ENCODE measurements at regions not wholly inside any gene's neighbourhood (a gene's known extent, or its start where the extent isn't known, plus 50 kb on each side); places are given as distances from the start of the nearest gene placed in this dataset.

DNA sequence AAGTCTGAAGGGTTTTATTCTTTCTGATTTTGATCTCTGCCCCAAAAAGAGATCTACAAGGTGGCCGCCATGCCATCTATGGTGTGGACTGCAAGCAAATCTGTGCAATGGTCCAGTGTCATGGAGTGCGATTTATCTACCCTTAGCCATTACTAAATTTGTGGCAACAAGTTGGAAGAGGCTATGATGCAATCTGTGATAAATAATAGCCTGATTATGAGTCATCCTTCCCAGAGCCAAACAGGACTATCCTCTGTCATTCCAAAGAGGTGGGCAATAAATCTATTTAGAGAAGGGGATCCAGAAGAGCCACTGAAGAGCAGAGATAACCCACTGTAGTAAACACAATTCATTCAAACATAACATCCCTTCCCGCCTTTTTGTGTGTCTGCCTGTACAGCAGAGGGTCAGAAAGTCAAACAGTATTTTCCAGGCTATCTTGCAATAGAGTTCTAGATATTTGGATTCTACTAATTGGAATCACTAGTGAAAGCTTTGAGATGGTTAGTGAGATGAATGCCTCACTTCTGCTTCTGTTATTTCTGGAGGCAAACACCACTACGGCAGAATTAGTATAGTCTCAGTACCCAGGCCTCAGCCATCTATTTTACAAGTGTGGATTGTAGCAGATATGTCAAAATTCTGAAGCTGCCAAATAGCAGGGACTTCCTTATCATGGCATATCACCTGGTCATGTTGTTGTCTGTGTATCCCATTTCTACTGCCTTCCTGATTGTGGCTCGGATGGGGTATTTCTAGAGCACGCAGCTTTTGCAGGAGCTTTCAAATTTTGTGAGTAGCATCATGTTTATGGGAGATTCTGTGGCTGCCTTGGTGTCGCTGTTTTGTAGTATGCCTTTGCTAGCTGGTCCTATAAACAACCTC is 192.0 kb downstream of the SMIM20 start:
- no peak for DNase-seq (ENCODE audit: low read depth)

DNA sequence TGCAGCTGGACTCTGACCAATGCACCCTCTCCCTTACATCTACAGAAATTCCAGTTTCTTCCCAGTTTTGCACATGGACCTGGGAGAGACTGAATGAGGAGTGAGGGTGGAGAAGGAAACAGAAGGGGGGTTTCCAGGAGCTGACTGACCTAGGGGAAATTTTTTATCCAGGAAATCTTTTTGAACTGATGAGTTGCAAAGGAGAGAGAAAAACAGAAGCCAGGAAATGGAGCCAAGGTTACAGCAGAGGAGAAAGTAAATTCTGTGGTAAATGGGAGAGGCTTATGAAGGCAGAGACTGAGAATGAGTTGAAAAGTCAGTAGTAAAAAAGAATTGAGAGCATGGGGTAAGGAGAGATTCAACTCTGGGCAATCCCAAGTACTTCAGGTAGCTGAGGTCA is 192.8 kb downstream of the SMIM20 start:
- no peak for DNase-seq (ENCODE audit: low read depth)

DNA sequence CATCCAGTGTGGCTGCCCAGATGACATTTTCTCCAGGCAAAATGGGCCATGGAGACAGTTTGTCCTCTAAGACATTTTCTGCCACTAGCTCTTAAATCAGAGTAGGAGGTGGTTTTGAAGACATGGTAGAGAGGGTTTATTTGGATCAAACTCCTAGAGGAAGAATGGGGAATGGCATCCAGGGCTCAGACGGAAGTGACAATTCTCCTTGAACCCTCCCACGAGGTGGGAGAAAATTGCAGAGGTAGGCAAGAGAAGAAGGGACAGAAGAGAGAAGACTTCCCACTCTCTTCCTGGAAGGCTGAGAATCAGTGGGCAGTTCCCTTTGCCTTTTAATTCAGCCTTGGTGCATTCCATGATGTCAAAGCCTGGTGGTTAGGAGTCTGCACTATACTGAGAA is 194.0 kb downstream of the SMIM20 start:
- no peak for DNase-seq (ENCODE audit: low read depth)

DNA sequence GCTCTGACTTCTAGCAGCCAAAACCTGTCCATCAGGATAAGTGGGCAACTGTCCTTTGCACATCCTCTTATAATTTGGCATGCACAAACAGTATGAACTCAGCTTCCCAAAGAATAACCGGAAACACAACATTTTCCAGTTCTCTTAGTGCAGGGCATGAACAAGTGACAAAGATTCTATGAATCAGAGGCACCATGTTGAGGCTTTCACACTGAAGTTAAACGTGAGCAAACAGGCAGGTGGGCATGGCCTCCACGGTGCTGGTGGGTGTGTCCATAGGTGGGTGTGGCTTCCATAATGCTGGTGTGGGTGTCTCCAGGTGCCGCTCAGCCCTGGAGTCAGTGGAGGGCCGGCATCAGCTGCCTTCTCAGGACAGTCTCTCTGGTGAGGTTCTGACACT is 196.5 kb downstream of the SMIM20 start:
- no peak for DNase-seq (ENCODE audit: low read depth)

DNA sequence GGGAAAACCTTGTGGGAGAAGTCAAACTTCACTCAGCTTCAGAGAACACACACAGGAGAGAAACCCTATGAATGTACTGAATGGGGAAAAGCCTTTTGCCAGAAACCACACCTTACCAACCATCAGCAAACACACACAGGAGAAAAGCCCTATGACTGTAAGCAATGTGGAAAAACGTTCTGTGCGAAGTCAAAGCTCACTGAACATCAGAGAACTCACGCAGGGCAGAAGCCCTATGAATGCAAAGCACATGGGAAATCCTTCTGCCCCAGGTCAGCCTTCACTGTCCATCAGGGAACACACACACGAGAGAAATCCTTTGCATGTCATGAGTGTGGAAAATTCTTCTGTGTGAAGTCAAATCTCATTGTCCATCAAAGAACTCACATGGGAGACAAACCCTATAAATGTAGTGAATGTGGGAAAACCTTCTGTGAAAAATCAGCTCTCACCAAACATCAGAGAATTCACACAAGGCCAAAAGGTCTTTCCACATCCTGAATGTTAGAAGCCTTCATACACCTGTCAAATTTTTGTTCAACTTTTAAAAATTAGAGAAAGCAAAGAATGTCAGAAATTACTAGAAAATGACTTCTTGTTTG is 199.4 kb downstream of the SMIM20 start:
- no peak for DNase-seq (ENCODE audit: low read depth)

DNA sequence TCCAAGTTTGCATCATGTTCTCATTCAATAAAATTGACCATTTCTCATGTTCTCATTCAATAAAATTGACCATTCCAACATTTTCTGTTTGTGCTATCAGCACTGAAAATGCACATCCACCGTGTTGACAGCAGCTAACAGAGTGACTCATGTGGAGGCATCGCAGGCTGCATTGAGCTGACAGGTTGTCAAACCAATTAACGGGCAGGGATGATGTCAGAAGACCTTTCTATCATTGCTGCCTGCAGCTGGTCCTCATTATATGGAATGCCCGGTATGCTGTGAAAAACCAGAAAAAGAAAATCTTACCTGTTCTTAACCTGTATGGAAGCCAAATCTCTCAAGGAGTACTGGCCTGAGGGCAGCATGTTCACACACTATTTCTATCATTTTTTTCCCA is 202.0 kb downstream of the SMIM20 start:
- no peak for DNase-seq (ENCODE audit: low read depth)

DNA sequence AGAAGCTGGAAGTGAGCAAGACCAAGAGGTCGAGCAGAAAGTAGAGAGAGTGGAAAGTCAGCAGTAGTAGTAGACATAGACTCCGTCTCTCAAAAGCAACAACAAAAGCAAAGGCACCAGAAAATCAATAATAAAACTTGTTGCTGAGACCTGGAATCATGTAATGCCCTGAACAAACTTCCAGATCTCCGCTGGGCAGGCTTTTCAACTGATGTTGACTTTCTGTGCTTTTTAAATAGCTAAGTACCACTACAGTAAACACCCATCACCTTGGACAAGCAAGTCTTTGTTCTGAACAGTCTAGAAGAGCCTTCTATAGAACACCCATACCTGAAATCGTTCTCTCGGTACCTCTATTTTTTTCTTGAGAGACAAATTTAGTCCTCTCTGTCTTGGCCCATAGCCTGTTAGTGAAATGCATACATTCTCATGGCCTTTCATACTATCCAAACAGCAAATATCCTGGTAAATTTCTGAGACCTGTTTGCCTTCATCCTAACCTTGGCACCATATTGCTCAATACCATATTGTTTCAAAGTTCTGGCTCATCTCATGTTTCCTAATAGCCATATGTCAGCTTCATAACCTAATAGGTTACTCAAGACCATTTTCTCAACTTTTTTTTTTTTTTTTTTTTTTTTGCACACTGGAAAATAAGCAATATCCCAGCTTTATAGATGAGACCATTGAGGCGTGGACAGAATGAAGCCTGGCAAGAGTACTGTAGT is 200.6 kb upstream of the RBPJ start:
- no peak for DNase-seq (ENCODE audit: low read depth)

DNA sequence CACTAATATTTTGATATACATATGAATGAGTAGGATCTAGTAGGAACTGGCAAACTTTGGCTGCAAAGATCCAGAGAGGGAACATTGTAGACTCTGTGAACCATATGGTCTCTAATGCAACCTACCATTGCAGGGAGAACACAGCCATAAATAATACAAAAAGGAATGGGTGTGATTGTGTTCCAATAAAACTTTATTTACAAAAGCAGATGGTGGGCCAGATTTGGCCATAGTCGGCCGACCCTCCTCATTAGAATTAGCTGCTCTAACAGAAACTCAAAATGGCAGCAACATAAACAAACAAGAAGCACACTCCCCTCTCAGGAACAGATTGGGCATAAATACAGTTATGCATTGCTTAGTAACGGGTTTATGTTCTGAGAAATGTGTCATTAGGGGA is 198.1 kb upstream of the RBPJ start:
- DNase-seq (ENCODE audit: low read depth), result no peak

DNA sequence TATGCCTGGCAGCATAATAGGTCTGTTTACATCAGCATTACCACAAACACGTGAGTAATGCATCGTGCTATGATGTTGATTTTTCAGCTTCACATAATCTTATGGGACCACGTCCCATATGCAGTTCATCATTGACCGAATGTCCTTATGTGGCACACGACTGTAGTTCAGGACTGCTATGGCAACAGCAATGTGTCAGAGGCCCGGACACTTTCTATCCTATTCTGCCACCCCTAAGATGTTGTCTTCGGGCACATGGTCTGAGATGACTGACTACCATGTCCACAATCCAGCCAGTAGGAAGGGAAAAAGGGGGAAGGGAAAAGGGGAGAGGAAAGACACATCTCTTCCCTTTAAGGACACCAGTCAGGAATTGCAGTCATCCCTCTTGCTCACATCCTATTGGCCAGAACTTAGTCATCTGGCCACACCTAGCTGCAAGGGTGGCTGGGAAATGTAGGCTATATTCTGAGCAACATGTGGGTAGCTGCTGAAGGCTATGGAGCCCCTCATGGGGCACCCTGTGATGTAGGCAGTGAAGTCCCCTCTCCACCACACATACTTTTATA is 196.0 kb upstream of the RBPJ start:
- no peak for DNase-seq (ENCODE audit: low read depth)

DNA sequence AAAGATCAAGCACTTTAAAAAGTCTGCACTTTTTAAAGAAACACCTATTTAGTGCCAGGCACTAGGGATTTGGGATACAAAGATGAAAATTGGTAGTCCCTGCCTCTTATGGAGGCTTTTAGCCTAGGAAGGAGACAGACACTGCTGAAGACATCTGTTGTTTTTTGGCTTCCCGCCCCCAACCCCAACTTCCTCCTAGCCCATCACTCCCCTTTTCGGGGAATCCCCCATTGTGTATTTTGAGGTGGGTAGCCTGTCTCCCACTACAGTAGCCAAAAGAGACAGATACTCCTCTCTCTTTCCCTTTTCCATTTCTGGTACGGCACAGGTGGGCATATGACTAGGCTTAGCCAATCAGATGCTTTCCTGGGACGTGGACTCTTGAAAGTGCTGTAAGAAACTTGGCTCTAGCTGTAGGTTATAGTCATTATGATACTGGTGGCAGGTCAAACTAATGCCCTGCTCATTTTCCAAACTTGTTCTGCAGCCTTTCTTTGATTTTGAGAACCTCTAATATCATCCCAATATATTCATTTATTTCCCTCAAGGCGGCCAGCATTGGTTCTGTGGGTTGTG is 194.6 kb upstream of the RBPJ start:
- DNase-seq (ENCODE audit: low read depth), result no peak

DNA sequence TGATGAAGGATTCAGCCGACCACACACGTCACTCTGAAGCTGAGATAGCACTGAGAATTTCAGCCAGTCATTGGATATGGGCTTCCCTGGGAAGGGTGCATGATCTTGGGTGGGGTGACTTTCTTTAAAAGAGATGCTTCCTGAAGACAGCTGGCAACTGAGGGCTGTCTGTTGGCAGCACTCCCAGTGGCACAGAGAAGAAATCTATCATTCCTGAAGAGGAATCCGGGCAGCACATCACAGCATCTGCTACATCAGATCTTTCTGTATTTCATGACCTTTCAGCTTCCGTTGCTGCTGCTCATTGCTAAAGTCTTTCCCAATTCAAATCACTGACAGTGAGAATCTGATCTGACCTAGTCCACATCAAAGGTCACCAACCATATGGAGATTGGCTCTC is 193.8 kb upstream of the RBPJ start:
- no peak for DNase-seq (ENCODE audit: low read depth)

DNA sequence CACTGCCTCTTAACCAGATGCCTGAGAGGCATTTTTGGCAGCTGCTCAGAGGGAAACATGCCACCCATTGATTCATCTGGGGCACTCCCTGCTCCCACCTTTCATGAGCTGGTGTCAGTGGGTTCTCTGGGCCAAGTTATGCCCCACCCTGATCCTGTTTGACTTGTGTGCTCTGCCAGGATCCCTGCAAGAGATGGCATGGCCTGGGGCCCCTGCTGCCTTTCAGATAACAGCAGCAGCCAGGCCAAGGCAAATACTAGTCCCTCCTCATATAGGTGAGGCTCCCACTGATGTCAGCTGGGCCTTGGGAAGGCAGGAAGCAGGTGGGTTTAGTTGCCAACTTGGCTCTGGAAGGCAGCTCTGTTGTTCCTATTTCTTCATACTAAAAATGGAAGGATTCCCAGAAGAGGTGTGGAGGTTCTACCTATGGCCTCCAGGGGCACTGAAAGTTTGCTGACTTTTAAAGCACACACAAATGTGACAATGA is 192.9 kb upstream of the RBPJ start:
- DNase-seq (ENCODE audit: low read depth), result no peak

DNA sequence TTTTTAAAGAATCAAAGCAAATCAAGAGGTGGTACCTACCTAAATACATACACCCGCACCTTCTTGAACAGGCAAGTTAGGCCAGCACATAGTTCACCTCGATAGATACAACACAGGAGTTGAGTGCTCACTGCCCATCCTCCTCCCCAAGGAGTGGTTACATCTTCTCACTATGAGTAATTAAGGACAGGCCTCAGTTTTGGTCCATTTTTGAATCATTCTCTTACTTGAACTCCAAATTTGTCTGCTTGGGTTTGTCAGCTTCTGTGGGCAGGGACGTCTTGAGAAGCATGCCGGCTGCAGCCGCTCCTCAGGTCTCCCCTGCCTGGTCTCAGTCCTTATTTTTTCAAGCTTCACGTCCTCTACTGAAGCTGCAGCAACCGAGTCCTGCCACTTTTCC is 190.6 kb upstream of the RBPJ start:
- DNase-seq (ENCODE audit: low read depth), result no peak

DNA sequence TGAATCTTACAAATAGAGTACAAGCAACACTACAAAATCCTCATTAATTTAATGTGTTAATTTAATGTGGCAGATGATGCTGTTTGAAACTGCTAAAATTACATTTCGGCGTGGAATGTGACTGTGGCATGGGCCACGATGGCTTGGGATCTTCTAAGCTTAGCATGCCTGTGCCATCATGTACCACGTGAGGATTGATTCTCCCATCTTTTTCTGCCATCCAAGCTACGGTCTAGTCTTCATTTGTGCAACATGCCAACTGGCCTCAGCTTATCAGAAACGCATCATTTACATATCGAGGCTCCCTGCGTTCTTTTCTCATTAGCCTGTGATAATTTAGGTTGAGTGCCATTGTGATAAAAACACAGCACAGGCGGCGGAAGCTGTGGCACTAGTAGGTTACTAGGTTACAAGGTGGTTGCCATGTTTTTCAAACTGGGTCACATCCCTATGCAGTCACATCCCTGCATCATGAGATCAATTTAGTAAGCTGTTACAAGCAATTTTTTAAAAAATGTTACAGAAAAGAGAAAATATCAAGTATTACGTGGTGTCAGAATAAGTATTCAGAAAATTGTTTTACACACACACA is 189.9 kb upstream of the RBPJ start:
- DNase-seq (ENCODE audit: low read depth), result no peak

DNA sequence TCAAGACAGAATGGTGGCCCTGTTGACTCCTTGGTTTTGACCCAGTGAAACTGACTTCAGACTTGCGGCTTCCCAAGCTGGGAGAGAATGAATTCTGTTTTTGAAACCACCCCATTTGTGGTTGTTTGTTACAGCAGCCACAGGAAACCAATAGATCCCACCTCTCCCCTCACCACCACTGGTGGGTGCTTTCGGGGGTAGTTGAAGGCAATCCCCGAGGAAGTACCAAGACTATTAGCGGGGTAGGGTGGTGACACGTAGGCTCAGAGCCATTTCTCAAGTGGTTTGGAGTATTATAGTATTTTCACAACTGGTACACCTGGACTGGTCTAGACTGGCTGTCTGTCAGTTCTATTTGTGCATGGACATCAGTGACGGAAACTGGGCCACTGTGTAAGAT is 189.1 kb upstream of the RBPJ start:
- peak; percentile 2 for DNase-seq (ENCODE audit: low read depth)

DNA sequence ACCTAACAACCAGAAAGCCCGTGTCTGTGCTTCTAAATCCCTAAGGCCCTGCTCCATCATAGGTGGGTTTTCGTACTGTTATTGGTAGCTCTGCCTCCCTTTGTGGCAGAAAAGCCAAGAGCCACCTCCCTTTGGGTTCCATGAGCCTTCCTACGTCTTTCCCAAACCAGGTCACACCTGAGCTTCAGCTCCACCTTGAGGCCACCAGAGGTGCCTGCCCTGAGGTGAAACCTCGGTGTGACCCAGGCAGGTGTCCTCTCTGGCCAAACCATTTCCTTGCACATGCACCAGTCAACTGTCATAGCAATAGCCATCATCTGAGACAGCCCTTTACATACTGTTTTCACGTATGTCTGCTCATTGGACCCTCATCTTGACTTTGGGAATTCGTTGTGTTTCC is 188.0 kb upstream of the RBPJ start:
- no peak for DNase-seq (ENCODE audit: low read depth)

DNA sequence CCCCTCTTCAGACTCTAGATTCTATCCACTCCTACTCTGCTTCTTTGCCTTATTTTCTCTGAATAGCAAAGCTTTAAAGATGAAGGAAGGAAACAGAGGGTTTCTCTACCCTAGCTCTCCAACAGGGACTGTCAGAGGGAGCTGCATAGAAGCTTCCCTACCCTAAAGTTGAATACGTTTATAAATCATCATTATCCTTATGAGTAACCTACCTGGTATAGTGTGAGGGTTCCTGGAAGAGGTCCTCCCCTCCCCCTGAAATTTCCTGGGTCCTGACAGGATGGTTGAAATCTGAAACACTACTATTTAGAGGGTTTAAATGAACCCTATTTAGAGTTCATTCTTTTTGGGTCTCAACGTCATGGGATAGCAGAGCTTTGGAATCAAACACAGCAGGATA is 187.0 kb upstream of the RBPJ start:
- no peak for DNase-seq (ENCODE audit: low read depth)

DNA sequence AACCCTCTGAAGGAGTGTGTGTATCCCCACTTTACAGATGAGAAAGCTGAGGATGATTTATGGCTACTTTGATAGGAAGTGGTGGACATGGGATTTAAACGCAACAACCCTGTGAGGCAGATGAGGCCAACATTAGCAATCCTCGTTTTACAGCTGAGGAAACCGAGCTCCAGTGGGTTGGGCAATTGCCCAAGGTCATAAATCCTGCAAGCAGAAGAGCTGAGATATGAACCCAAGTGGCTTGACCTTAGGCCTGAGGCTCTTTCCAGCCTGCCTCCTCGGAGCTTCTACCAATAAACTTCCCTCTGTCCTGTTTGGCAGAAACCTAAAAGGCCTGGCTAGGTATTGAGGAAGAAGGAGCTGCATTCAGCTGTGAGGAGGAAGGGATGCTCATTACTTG is 185.5 kb upstream of the RBPJ start:
- DNase-seq (ENCODE audit: low read depth), result no peak

DNA sequence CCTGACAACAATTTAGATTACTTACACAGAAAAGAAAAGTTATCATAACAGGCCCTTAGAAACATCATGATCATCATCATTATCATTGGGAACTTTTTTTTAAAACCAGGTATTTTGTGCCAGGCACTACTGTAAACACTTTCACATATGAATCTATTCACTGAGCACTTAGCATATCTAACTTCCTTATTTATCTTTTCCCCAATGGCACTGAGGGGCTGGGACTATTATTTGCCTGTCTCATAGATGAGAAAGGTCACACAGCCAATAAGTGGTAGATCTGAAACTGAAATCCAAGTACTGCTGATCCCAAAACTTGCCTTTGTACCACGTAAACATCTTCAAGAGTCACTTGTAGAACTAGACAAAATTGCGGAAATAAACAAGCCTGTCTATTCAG is 184.2 kb upstream of the RBPJ start:
- no peak for DNase-seq (ENCODE audit: low read depth)

DNA sequence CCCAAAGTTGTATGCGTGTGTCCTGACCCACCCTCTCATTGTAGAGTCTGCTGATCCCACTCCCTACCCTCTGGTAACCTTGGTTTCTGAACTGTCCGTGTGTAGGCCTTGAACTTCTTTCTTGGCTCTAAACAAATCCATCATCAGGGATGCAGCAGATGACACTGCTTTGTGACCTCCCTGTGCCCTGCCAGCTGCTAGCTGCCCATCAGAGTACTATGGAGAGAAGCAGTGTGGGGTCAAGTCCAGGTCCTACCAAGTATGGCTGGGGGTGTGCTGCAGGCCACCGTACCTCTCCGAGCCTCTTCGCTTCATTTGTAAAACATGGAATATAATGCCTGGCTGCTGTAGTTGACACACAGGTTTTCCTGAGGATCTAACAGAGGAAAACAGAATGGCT is 183.5 kb upstream of the RBPJ start:
- DNase-seq (ENCODE audit: low read depth), result no peak

DNA sequence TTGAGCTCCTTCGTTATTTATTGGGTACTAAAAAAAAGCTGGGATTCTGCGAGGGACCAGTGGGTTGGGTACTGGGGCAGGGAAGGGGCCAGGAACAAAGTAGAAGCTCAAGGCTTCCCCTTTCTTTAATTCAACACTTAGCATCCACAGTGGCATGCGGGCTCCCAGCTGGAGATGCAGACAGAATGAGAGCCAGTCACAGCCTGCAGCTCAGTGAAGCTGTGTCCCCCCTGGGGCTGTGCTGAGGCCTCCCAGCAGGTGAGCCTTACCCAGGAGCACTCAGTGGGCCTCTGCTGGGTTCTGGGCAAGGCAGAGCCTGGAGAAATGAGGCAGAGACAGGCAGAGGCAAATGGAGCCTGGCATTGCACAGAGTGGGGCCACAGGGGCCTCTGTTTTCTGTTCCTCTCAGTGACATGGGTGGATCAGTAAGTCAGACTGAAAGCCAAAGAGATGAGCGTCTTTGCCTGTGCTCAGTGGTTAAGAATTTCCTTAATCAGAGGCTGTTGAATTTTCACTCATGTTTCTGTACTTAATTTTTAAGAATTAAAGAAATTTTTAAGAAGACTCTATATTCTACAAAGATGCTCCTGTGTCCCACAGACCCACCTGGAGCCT is 181.4 kb upstream of the RBPJ start:
- no peak for DNase-seq (ENCODE audit: low read depth)

All from stimulated activated CD8-positive, alpha-beta memory T cell treated with anti-CD3 and anti-CD28 coated beads, Interleukin-15, amount 100 ng/mL, for 1 hour (primary cell).